MG63 (cell line): ENCODE measurements at regions not wholly inside any gene's neighbourhood (a gene's known extent, or its start where the extent isn't known, plus 50 kb on each side); places are given as distances from the start of the nearest gene placed in this dataset.

Experiments
- DNase-seq: peaks from one replicate; pipeline ENCODE4 v3.0.0-alpha.2; 2020
- H3K27me3 ChIP-seq: fragments of 250-450 bp; sonication (Bioruptor Pico); 2 replicates; pipeline ENCODE4 v1.5.1; 2020; ENCODE audit warnings: mild to moderate bottlenecking, moderate library complexity
- H3K36me3 ChIP-seq: fragments of 250-450 bp; sonication (Bioruptor Pico); 2 replicates; pipeline ENCODE4 v1.5.1; 2020; ENCODE audit warnings: mild to moderate bottlenecking, moderate library complexity
- H3K4me3 ChIP-seq: fragments of 250-450 bp; sonication (Bioruptor Pico); 2 replicates; pipeline ENCODE4 v1.5.1; 2020; ENCODE audit warnings: mild to moderate bottlenecking, moderate library complexity
- H3K9me3 ChIP-seq: fragments of 250-450 bp; sonication (Bioruptor Pico); 2 replicates; pipeline ENCODE4 v1.5.1; 2020; ENCODE audit warnings: mild to moderate bottlenecking, moderate library complexity

DNA sequence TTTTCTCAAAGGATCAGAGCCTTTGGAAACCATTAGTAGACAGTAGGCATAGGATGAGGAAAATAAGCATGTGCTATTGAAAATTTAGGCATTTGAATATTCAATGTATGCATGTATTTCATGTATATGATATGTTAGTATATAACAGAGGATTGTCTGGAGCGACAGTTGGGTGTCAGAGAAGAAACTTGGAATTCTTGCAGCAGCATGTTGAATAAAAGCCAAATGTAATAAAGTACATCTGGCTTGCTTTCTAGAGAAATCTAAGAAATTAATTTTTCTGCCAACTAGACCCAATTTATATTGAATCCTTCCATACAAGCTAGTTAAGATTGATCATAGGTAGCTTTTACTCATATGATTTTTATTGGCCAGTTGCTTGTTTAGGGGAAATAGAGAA lies 578.8 kb downstream of the CDH11 start:
- H3K4me3 ChIP-seq = no peak overlapping the region
- DNase-seq = no peak
- no peaks in the 10 kb centered on the region for H3K27me3 ChIP-seq
- no peaks in the 10 kb centered on the region for H3K36me3 ChIP-seq
- no peaks in the 10 kb centered on the region for H3K9me3 ChIP-seq

DNA sequence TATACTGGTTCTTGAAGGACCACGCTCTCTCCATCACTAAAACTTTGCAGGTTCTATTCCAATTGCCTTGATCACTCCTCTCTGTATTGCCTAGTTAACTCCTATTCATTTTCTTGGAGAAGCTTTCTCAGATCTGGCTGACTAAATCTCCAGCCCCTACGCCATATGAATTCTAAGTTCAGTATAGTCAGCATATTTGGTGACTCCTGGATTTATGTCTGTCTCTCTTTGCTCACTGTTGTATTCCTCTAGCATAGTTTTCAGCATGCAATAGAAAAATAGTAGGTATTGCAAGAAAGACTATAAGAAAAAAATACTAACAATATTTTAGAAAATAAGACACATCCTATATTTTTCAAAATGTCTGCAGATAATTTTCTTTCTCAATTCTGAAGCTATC lies 579.7 kb downstream of the CDH11 start:
- no peaks in the 10 kb centered on the region for H3K27me3 ChIP-seq
- no peak overlapping the region for H3K4me3 ChIP-seq
- H3K36me3 ChIP-seq = no peaks in the 10 kb centered on the region
- no peaks in the 10 kb centered on the region for H3K9me3 ChIP-seq
- DNase-seq = no peak

DNA sequence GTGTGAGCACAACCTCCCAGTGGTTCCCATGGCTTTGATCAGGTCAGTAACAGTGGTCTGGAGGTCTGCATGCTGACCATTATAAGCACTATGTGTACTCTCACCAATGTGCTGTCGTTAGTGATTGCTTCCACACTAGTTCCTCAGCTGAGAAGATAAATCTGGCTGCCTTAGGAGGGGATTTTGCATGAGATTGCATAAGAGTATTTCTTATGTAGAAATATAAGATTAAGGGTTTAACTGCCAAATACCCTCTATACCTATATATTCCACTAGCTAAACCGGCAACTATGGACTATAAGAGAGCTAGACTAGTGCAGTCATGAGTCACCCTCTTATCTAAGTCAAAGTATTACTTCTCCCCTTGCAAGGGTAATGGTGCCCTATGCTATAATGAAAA lies 580.2 kb downstream of the CDH11 start:
- no peaks in the 10 kb centered on the region for H3K27me3 ChIP-seq
- H3K4me3 ChIP-seq = no peak overlapping the region
- DNase-seq = no peak
- no peaks in the 10 kb centered on the region for H3K9me3 ChIP-seq
- no peaks in the 10 kb centered on the region for H3K36me3 ChIP-seq

DNA sequence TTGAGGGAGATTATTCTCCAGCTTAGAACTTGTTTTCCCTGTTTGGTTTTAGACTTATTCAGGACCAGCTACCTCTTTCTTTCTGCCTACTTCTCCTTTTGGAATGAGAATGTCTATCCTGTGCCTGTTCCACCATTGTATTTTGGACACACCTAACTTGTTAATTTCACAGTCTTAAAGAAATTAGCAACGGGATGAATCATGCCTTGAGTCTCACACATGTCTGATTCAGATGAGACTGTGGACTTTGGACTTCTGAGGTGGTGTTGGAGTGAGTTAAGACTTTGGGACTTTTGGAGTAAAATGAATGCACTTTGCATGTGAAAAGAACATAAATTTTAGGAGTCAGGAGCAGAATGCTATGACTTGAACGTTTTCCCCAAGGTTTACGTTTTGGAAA lies 581.4 kb downstream of the CDH11 start:
- Histone ChIP-seq H3K4me3 (no peak overlapping the region), H3K27me3 (no peaks in the 10 kb centered on the region), H3K9me3 (no peaks in the 10 kb centered on the region), H3K36me3 (no peaks in the 10 kb centered on the region)
- DNase-seq = no peak

DNA sequence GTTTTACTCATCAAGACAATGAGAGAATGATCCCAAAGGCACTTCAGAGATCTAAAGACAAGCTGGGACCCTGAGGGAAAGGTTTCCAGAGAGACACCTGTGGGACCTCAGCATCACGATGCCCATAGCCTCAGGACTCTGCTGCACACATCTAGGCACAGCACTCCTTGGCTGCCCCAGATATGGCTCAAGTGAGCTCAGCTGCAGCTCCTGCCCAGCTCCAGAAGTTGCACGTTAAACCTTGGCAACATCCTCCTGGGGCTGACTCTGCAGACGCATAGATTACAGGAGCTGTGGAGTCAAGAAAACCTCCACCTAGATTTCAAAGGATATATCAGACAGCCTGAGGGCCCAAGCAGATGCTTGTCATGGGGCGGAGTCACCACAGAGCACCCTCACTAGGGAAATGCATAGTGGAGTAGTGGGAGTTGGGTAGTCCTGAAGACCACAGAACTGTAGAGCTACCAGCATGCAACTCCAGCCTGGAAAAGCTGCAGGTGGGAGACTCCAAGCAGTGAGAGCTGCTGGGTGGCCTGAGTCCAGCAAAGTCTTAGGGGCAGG lies 582.0 kb downstream of the CDH11 start:
- Histone ChIP-seq H3K4me3 (no peak overlapping the region), H3K36me3 (no peaks in the 10 kb centered on the region), H3K27me3 (no peaks in the 10 kb centered on the region), H3K9me3 (no peaks in the 10 kb centered on the region)
- DNase-seq = no peak

DNA sequence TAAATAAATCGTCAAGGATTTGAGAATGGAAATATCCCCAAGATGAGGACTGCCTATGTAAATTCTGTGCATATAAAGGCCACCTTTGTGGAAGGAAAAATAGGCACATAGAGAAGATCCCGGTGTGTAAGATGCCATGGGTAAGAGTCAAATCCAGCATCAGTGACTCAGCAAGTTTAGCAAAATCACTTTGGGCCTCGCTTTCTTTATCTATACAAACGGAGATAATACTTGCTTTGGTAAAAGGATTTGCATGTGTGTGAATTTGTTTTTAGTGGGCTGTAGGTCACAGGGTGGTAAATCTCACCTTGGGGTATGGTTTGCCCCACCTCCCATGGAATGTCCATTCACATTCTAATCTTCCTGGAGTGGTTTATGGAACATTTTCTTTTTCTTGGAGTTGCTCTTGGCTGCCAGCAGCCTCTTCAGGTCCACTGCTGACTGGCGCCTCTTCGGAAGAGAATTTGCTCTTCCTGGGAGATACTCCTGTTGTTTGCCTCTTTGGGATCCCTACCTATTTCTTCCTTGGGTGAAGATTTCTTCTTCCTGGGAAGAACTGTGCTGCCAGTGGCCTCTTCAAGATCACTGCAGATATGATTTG lies 587.6 kb downstream of the CDH11 start:
- no peak for DNase-seq
- no peaks in the 10 kb centered on the region for H3K27me3 ChIP-seq
- no peak overlapping the region for H3K4me3 ChIP-seq
- H3K36me3 ChIP-seq = no peaks in the 10 kb centered on the region
- H3K9me3 ChIP-seq = no peaks in the 10 kb centered on the region

DNA sequence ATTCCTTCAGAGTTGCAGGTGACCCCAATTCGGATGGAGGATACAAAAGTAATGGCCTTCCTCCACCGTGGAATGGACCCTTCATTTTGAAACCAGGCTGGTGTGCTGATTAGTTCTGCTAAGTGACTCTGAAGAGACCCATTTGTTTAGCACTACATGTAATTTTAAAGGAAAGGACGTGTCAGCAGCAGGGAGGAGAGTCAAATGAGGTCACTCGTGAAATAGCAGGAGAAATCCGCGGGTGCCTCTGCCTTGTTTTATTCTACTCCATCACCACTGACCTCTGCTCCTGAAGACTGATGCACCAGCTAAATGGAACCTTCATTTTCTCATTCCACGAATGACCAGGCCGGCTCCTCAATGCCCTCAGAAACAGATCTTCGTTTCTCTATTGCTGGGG lies 589.2 kb downstream of the CDH11 start:
- Histone ChIP-seq H3K36me3 (no peaks in the 10 kb centered on the region), H3K9me3 (no peaks in the 10 kb centered on the region), H3K4me3 (no peak overlapping the region), H3K27me3 (no peaks in the 10 kb centered on the region)
- no peak for DNase-seq

DNA sequence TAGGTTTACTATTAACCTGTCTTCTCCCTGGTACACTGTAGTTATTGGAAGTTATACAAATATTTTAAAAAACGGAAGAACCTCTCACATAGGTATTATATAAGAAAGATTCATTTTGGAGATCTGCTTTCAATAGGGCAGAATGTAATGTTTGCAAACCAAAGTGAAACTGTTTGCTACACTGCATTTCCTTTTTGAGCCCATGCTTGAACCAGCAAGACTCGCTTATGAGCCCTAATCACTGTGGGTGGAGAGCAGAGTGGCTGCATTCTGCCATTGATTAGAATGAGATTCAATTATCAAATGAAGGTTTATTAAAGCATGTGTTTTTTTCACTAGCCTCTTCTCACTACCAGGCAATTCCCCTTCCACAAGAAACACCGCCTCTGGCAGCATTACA lies 589.7 kb downstream of the CDH11 start:
- no peak for DNase-seq
- no peak overlapping the region for H3K4me3 ChIP-seq

DNA sequence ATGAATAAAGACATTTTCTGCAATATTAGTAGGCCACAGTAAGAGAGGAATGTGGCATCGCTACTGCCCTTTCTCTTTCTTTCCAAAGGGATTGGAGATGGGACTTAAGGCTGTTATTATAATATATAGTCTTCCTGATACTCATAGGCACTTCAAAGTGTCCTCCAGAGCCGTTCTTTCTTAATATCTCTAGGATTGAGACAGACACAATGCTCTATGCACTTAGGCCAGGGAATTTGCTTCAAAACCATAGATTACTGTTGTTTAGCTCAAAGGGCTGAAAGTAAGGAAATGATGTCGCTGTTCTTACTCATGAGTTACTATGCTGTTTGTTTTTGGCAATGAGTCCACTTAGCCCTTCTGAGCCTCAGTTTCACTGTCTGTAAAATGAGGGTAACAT lies 590.5 kb downstream of the CDH11 start:
- H3K27me3 ChIP-seq = no peaks in the 10 kb centered on the region
- H3K9me3 ChIP-seq = no peaks in the 10 kb centered on the region
- DNase-seq = no peak
- H3K4me3 ChIP-seq = no peak overlapping the region
- no peaks in the 10 kb centered on the region for H3K36me3 ChIP-seq

More for the DNA sequence above, 589.7 kb downstream of the CDH11 start:
- Histone ChIP-seq H3K9me3 (no peaks in the 10 kb centered on the region), H3K27me3 (no peaks in the 10 kb centered on the region), H3K36me3 (no peaks in the 10 kb centered on the region)

DNA sequence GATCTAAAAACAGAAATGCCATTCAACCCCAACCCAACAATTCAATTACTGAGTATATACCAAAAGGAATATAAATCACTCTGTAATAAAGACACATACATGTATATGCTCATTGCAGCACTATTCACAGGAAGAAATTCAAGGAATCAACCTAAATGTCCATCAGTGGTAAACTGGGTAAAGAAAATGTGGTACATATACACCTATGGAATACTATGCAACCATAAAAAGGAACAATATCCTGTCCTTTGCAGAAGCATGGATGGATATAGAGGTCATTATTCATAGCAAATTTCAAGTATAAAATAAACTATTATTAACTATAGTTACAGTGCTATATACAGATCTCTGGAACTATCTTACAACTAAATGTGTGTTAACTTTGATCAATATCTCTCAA lies 599.3 kb downstream of the CDH11 start:
- H3K27me3 ChIP-seq = no peaks in the 10 kb centered on the region
- H3K9me3 ChIP-seq = no peaks in the 10 kb centered on the region
- no peak overlapping the region for H3K4me3 ChIP-seq
- no peak for DNase-seq
- no peaks in the 10 kb centered on the region for H3K36me3 ChIP-seq

DNA sequence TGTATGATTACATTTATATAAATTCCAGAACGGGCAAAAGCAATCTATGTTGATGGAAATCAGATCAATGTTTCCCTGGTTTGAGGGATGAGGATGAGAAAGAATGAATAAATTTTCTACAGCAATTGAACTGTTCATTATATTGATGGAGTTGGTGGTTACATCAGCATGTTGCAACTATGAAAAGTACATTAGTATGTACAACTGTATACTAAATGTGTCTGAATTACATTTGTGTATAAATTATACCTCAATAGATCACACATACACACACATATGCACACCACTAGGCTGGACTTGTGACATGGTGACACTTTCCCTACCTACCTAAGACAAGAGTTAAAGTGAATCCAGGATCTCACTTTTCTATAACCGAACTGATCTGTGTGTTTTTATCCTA lies 608.0 kb downstream of the CDH11 start:
- no peaks in the 10 kb centered on the region for H3K36me3 ChIP-seq
- no peak for DNase-seq
- no peaks in the 10 kb centered on the region for H3K27me3 ChIP-seq
- H3K4me3 ChIP-seq = no peak overlapping the region
- no peaks in the 10 kb centered on the region for H3K9me3 ChIP-seq

DNA sequence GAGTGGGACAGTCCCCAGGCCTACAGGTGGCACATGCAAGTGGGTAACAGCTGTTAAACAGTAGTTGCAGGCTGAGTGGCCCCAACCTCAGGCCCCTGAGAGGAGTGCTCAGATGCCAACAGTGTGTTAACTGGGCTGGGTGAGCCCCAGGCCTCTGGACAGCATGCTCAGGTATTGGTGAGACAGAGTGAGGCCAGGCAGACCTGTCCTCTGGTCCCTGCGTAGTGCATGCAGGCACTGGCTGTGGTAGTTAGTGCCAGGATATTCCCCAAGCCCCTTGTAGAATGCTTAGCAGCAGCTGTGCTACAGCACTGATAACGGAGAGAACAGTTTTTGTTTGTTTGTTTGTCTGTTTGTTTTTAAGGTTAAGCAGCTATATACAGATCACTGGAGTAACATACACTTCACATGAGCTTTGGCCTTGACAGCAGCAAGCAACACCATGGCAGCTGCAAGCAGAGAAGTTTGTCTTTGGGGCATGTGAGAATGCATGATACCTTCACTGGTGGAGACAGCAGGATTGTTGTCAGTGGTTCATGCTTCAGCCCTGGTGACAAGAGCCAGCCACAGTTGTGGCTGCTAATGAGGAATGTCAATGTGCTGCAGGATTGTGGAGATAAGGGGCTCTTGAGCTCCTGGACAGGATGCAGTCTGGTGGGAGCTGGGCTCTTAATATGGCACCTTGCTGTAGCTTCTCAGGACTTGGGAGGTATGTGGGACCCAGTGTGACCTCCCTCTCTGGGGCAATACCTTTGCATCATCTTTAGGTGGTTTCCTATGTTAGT lies 614.4 kb downstream of the CDH11 start:
- no peak for DNase-seq
- Histone ChIP-seq H3K4me3 (no peak overlapping the region), H3K27me3 (no peaks in the 10 kb centered on the region), H3K9me3 (no peaks in the 10 kb centered on the region), H3K36me3 (no peaks in the 10 kb centered on the region)

DNA sequence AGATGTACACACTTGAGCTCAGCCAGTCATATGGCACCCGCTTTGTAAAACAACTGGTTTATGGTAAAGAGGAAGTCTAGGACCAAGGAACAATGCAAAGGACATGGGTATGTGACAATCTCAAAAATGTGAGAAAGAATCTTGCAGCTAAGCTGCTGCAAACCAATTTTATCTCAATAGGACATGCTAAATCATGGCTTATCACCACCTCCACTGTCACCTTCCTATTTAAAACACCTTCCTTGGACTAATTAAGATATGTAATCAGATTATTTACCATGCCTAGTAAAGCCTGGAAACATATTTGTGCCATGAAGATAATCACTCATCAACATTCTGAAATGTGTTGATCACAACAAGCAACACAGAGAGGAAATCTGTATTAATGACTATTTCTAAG lies 622.7 kb downstream of the CDH11 start:
- Histone ChIP-seq H3K4me3 (no peak overlapping the region), H3K27me3 (no peaks in the 10 kb centered on the region), H3K9me3 (no peaks in the 10 kb centered on the region), H3K36me3 (no peaks in the 10 kb centered on the region)
- DNase-seq = no peak

DNA sequence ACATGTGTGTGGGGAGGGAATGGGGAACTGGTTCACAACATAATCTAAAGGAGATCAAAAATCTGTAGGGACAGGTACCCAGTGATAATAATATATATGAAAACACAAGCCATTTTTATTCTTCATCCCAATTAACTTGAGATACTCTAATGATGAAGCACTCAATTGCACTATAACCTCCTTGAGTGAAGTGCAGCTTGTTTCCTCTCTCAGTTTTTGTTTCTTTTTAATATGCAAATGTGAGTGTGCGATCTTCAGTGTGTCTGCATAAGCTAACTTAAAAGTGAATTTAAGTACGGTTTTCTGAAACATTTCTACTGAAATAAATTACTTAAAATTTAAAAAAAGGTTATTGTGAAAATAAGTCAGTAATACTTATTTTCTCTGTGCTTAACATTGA lies 623.5 kb downstream of the CDH11 start:
- Histone ChIP-seq H3K36me3 (no peaks in the 10 kb centered on the region), H3K4me3 (no peak overlapping the region), H3K9me3 (no peaks in the 10 kb centered on the region), H3K27me3 (no peaks in the 10 kb centered on the region)
- no peak for DNase-seq

DNA sequence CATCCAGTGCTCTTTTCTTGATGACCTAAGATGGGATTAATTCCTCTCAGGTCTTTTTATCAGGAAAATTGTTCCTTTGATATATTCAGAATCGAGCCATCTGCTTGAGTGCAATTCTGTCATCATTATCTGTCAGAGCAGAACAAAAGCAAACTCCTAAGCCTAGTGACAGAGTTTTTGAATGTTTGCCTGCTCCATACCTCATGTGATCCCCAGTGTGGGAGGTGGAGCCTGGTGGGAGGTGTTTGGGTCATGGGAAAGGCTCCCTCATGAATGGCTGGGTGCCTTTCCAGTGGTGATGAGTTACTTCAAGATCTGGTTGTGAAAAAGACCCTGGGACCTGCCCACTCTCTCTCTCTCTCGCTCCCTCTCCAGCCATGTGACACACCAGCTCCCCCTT lies 628.2 kb downstream of the CDH11 start:
- Histone ChIP-seq H3K4me3 (no peak overlapping the region), H3K27me3 (no peaks in the 10 kb centered on the region), H3K9me3 (no peaks in the 10 kb centered on the region), H3K36me3 (no peaks in the 10 kb centered on the region)
- DNase-seq = no peak

DNA sequence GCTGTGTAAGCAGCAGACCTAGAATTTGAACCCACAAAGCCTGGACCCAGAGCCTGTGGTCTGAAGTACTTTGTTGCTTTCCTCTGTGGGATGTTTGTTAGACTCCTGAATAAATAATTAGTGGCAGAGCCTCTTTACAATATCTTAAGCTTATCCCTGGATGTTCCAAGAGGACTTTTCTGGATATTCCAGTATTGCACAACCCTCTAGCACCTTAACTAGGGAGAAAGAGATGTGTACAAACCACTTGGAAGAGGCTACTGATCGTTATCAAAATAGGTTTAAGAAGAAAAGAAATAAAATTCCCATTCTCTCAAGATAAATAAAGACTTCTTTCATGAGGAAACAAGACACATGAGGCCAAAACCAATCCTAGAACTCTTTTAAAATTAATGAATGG lies 632.4 kb downstream of the CDH11 start:
- Histone ChIP-seq H3K36me3 (no peaks in the 10 kb centered on the region), H3K9me3 (no peaks in the 10 kb centered on the region), H3K27me3 (no peaks in the 10 kb centered on the region), H3K4me3 (no peak overlapping the region)
- DNase-seq = no peak

DNA sequence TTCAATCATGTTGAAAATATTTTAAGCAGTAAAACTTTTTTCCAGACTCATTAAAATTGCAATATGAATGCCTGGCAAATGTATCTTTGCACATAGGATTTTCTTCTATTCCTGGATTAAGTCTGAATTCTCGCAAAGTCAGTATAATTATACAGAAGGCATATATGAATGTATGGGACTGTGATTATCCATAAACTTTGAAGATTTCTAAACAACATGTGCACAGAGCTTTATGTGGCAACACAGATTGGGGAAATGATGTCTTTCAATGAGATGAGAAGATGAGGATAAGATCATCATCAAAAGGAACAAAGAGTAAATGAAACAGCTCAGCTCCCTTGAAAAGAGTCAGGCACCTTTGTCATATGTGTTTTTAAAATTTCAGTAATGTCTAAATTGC lies 635.3 kb downstream of the CDH11 start:
- no peaks in the 10 kb centered on the region for H3K9me3 ChIP-seq
- H3K4me3 ChIP-seq = no peak overlapping the region
- H3K27me3 ChIP-seq = no peaks in the 10 kb centered on the region
- no peaks in the 10 kb centered on the region for H3K36me3 ChIP-seq
- no peak for DNase-seq

DNA sequence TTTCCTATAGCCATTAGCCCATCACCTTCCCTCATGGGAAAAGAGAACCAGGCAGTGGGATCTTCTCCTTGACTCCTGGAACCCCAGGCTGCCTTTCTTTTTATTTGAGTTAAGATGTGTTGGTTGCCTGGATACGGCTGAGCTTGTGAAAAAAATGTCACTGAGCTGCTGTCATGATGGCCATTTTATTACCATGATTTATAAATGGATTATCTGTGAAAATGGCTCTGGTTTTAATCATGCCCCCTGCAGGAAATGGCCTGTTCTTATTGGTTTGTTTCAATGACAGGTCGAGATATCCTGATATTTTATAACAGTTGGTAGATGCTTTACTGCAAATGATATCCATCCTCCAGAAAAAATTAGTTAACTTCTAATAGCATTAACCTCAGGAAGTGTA lies 640.4 kb downstream of the CDH11 start:
- H3K36me3 ChIP-seq = no peaks in the 10 kb centered on the region
- no peak for DNase-seq

More for the DNA sequence above, 640.4 kb downstream of the CDH11 start:
- Histone ChIP-seq H3K9me3 (no peaks in the 10 kb centered on the region), H3K27me3 (no peaks in the 10 kb centered on the region), H3K4me3 (no peak overlapping the region)
